C4-2B (cell line): ENCODE measurements at regions not wholly inside any gene's neighbourhood (a gene's known extent, or its start where the extent isn't known, plus 50 kb on each side); places are given as distances from the start of the nearest gene placed in this dataset.

Experiments
- ZFX ChIP-seq: fragments of 450-650 bp; IDR thresholded peaks from 2 replicates; pipeline ENCODE4 v1.6.1; 2017
- TF ChIP-seq, protein P1 (sequence below): fragments of 450-650 bp; conservative IDR thresholded peaks from 2 replicates; pipeline ENCODE4 v1.5.1; 2017; ENCODE audit warnings: mild to moderate bottlenecking

- TF ChIP-seq, protein P1, sequence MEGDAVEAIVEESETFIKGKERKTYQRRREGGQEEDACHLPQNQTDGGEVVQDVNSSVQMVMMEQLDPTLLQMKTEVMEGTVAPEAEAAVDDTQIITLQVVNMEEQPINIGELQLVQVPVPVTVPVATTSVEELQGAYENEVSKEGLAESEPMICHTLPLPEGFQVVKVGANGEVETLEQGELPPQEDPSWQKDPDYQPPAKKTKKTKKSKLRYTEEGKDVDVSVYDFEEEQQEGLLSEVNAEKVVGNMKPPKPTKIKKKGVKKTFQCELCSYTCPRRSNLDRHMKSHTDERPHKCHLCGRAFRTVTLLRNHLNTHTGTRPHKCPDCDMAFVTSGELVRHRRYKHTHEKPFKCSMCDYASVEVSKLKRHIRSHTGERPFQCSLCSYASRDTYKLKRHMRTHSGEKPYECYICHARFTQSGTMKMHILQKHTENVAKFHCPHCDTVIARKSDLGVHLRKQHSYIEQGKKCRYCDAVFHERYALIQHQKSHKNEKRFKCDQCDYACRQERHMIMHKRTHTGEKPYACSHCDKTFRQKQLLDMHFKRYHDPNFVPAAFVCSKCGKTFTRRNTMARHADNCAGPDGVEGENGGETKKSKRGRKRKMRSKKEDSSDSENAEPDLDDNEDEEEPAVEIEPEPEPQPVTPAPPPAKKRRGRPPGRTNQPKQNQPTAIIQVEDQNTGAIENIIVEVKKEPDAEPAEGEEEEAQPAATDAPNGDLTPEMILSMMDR: no peak
- TF ChIP-seq ZFX: no peak
Measured at GRCh38 chr6:164856138-164856537, 453.3 kb downstream of the C6orf118 start.
